Fibroblast of the aortic adventitia (primary cell): ENCODE measurements at regions not wholly inside any gene's neighbourhood (a gene's known extent, or its start where the extent isn't known, plus 50 kb on each side); places are given as distances from the start of the nearest gene placed in this dataset.

Experiments used
- DNase-seq: peaks from one replicate; pipeline ENCODE4 v3.0.0-alpha.2; 2010; ENCODE audit warnings: low read depth
- H3K4me3 ChIP-seq: 2 replicates; pipeline ENCODE4 v1.5.1; 2011; ENCODE audit warnings: low read depth, mild to moderate bottlenecking, control low read depth, low read length, moderate library complexity
- CTCF ChIP-seq: IDR thresholded peaks from 2 replicates; pipeline ENCODE4 v1.5.1; 2011; ENCODE audit warnings: mild to moderate bottlenecking, low read length, control low read depth, inconsistent platforms; ENCODE audit not compliant: insufficient read depth

GRCh38 chr14:28651148-28651547 is 115.4 kb upstream of the FOXG1 start:
- H3K4me3 ChIP-seq: no peak overlapping the region
- no peak for TF ChIP-seq CTCF
- peak; percentile 28 for DNase-seq

GRCh38 chr14:28652782-28653181 is 113.8 kb upstream of the FOXG1 start:
- peak; percentile 59 for DNase-seq
- no peak for TF ChIP-seq CTCF
- no peak overlapping the region for H3K4me3 ChIP-seq

- TF ChIP-seq CTCF: no peak
- H3K4me3 ChIP-seq: no peak overlapping the region
- DNase-seq: no peak
Measured at GRCh38 chr14:28653521-28653920, 113.1 kb upstream of the FOXG1 start.

GRCh38 chr14:28656704-28657255 is 109.8 kb upstream of the FOXG1 start:
- no peak overlapping the region for H3K4me3 ChIP-seq
- no peak for DNase-seq
- TF ChIP-seq CTCF: no peak

- DNase-seq: peak; percentile 80
- no peak for TF ChIP-seq CTCF
- H3K4me3 ChIP-seq: no peak overlapping the region
Measured at GRCh38 chr14:28661171-28661772, 105.3 kb upstream of the FOXG1 start.

- TF ChIP-seq CTCF: no peak
- H3K4me3 ChIP-seq: no peak overlapping the region
- DNase-seq: no peak
Measured at GRCh38 chr14:28666961-28667360, 99.6 kb upstream of the FOXG1 start.

- TF ChIP-seq CTCF: no peak
- DNase-seq: peak; percentile 61
- H3K4me3 ChIP-seq: no peak overlapping the region
Measured at GRCh38 chr14:28671425-28671824, 95.2 kb upstream of the FOXG1 start.
